Ectodermal cell (in vitro differentiated cells): ENCODE measurements at regions not wholly inside any gene's neighbourhood (a gene's known extent, or its start where the extent isn't known, plus 50 kb on each side); places are given as distances from the start of the nearest gene placed in this dataset.
"Not testable (repeated sequence)": the region's sequence is repeated elsewhere in the genome, so short reads cannot be mapped to it uniquely, and the experiment has no call there.

Experiments
- H3K27ac ChIP-seq: 2 replicates; pipeline ENCODE4 v1.7.0; 2013; ENCODE audit warnings: mild to moderate bottlenecking, low read depth, low read length; ENCODE audit not compliant: insufficient read depth, poor library complexity, severe bottlenecking
- H3K27me3 ChIP-seq: 2 replicates; pipeline ENCODE4 v1.7.0; 2013; ENCODE audit warnings: mild to moderate bottlenecking, low read length; ENCODE audit not compliant: insufficient read depth, control insufficient read depth, poor library complexity, severe bottlenecking
- H3K36me3 ChIP-seq: one replicate; pipeline ENCODE4 v1.7.0; 2013; ENCODE audit warnings: low read length; ENCODE audit not compliant: control insufficient read depth, insufficient read depth
- H3K4me1 ChIP-seq: one replicate; pipeline ENCODE4 v1.7.0; 2013; ENCODE audit warnings: low read length; ENCODE audit not compliant: control insufficient read depth, insufficient read depth
- H3K4me3 ChIP-seq: 2 replicates; pipeline ENCODE4 v1.7.0; 2013; ENCODE audit warnings: low read depth, low read length, control low read depth; ENCODE audit not compliant: insufficient read depth
- H3K9me3 ChIP-seq: 2 replicates; pipeline ENCODE4 v1.7.0; 2013; ENCODE audit warnings: mild to moderate bottlenecking, low read length, moderate library complexity; ENCODE audit not compliant: control insufficient read depth
- WGBS, 2 experiments: methylation state at CpG; one replicate each; pipeline ENCODE4 v1.1.7; 2013; ENCODE audit warnings: missing lambda C conversion rate in 2 of 2; 5-methylcytosine and 5-hydroxymethylcytosine counted together

DNA sequence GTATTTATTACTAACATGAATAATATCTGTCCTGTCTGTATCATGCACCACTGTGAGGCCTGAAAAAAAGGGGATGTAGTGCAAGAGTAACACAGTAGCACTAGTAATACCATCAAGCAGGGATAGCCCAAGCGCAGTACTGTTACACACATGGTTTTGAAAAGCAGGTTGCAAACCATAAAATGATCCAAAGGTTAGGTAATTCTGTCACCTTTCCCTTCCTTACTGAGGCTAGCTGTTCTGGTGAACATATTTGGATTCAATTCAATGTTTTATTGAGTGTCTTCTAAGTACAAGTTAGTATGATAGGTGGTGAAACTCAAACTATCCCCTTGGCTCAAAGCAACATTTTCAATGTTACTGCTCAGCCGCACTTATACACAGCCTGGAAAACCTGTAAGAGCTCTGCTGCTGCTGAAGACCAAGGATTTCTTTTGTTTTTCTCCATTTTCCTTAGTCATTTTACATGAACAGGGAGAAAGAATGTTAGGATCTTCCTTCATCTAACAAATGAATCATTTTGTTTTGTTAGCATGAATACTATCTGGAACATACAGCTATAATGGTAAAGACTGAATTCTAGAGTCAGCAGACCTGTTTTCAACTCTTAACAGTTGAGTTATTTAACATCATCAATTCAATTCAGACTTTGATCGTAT is 102.5 kb upstream of the ITPRID2 start:
- H3K9me3 ChIP-seq: peaks cover 4% of the 10 kb centered on the region
- no peak overlapping the region for H3K4me3 ChIP-seq
- no peaks in the 10 kb centered on the region for H3K4me1 ChIP-seq
- WGBS, 2 experiments: 95 to 98% methylated on average over 2 of the region's 3 CpGs
- no peaks in the 10 kb centered on the region for H3K36me3 ChIP-seq
- no peak overlapping the region for H3K27ac ChIP-seq
- H3K27me3 ChIP-seq: no peaks in the 10 kb centered on the region

DNA sequence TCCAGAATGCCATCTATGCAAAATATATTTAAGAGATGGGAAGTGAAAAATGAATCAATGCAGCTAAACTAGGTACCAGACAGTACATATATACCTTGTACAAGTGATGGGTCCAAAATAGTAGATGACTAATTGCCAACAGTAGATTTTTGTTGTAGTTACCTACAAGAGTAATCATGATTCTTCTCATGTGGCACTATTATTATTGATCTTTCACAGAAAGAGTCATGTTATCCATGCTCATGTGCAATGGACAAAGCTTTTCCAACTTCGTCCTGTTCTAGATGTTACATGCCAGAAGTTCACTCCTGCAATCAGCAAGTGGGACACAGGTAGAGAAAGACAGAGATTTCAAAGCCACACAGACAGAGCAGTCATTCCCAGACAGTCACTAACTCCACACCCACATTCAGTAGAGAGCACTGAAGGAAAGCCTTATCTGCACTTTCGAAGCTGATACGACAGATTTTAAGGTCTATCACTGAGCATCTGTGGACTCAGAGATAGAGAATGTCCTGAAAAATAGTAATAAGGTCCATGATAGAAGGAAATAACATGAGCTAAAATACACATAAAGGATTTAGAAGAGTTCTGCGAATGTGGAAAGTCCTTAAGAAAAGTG is 101.6 kb upstream of the ITPRID2 start:
- Histone ChIP-seq H3K27ac (no peak overlapping the region), H3K36me3 (no peaks in the 10 kb centered on the region), H3K4me1 (no peaks in the 10 kb centered on the region), H3K9me3 (peaks cover 4% of the 10 kb centered on the region), H3K27me3 (no peaks in the 10 kb centered on the region), H3K4me3 (no peak overlapping the region)
- WGBS, 2 experiments: 98% methylated on average over 4 of the region's 4 CpGs

DNA sequence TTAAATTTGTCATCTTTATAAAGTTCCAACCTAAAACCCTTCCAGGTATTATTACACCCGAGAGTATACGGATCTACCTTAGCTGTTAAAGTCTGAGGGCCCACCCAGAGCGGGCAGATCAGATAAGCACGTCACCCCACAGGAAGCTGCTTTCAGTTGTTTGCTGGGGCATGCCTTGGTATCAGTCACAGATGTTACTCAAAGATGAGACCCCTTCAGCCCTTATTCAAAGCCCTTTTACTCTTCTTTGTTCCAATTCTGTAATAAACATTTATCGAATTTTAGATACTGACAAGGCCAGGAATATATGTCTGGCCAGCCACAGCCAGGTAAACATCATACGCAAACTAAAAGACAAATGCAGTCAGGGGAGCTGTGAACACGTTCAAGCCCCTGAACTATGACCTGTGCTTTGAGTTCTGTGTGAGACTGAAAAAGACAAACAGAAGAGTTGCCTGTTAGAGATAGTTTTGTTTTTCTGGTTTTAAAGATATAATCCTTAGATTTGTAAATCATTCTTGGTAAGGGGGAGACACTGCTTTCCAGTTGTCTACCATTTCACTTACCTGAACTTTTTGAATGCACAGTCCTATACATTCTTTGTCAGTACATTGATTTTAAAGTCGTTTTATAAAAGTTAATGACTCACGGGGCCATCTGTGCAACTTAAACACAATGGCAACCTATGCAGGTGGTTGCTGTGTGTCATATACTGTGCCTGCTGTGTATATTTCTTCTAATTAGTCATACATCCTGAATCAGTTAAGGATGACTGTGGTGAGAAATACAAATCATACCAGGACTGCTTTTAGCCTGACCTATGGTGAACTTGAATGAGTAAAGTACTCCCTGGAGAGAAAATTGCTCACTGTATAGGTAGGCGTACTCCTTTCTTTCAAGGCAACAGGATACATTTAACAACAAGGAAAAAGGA is 100.5 kb upstream of the ITPRID2 start:
- peaks cover 4% of the 10 kb centered on the region for H3K9me3 ChIP-seq
- H3K4me3 ChIP-seq: no peak overlapping the region
- H3K27ac ChIP-seq: no peak overlapping the region
- H3K27me3 ChIP-seq: no peaks in the 10 kb centered on the region
- 88 to 90% methylated on average over 10 of the region's 10 CpGs for WGBS, 2 experiments
- no peaks in the 10 kb centered on the region for H3K4me1 ChIP-seq
- H3K36me3 ChIP-seq: no peaks in the 10 kb centered on the region

DNA sequence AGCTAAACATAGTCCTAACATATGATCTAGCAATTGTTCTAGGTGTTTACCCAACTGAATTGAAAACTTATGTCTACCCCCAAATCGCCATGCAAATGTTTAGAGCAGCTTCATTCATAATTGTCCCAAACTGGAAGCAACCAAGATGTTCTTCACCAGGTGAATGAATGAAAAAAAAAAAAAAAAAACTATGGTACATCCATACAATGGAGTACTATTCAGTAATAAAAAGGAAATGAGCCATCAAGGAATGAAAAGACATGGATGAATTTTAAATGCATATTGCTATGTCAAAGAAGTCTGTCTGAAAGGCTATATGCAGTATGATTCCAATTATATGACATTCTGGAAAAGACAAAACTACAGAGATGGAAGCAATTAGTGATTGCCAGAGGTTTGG is 98.6 kb upstream of the ITPRID2 start:
- no peaks in the 10 kb centered on the region for H3K36me3 ChIP-seq
- H3K4me3 ChIP-seq: no peak overlapping the region
- no peak overlapping the region for H3K27ac ChIP-seq
- no peaks in the 10 kb centered on the region for H3K4me1 ChIP-seq
- H3K9me3 ChIP-seq: peaks cover 4% of the 10 kb centered on the region
- 86 to 100% methylated on average over 1 of the region's 1 CpG for WGBS, 2 experiments
- H3K27me3 ChIP-seq: no peaks in the 10 kb centered on the region

DNA sequence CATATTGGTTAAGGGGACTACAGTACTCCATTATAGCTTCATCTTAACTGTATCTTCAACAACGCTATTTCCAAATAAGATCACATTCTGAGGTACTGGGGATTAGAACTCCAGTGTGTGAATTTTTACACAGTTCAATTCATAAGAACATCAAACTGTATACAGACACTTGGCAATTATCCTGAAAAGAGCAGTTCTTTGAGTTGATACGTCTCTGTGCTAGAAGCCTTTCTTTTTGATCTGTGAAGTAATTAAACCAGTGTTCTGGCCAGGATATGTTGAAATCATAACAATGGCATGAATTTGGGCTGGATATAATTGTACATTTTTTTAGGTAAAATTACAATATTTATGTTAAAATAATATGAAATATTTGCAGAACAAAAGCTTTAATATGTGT is 93.5 kb upstream of the ITPRID2 start:
- Histone ChIP-seq H3K4me3 (no peak overlapping the region), H3K36me3 (no peaks in the 10 kb centered on the region), H3K27ac (no peak overlapping the region), H3K4me1 (no peaks in the 10 kb centered on the region), H3K9me3 (peaks cover under 1% of the 10 kb centered on the region), H3K27me3 (no peaks in the 10 kb centered on the region)
- 96 to 97% methylated on average over 2 of the region's 2 CpGs for WGBS, 2 experiments

DNA sequence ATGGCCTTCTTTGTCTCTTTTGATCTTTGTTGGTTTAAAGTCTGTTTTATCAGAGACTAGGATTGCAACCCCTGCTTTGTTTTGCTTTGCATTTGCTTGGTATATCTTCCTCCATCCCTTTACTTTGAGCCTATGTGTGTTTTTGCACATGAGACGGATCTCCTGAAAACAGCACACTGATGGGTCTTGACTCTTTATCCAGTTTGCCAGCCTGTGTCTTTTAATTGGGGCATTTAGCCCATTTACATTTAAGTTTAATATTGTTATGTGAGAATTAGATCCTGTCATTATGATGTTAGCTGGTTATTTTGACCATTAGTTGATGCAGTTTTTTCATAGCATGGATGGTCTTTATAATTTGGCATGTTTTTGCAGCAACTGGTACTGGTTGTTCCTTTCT is 89.2 kb upstream of the ITPRID2 start:
- 100% methylated on average over 1 of the region's 1 CpG for WGBS, 2 experiments

DNA sequence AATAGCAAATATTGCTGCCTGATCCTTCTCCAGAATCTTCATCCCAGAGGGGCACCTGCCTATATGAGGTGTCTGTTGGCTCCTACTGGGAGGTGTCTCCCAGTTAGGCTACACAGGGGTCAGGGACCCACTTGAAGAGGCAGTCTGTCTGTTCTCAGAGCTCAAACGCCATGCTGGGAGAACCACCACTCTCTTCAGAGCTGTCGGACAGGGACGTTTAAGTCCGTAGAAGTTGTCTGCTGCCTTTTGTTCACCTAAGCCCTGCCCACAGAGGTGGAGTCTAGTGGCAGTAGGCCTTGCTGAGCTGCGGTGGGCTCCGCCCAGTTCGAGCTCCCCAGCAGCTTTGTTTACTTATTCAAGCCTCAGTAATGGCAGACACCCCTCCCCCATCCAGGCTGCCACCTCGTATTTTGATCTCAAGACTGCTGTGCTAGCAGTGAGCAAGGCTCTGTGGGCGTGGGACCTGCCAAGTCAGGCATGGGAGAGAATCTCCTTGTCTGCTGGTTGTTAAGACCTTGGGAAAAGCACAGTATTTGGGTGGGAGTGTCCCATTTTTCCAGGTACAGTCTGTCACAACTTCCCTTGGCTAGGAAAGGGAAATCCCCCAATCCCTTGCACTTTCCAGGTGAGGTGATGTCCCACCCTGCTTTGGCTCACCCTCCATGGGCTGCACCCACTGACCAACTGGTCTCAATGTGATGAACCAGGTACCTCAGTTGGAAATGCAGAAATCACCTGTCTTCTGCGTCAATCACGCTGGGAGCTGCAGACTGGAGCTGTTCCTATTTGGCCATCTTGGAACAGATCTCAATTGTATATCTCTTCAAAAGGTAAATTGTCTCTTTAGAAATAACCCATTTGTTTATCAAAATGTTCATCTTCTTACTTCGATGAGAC is 87.4 kb upstream of the ITPRID2 start:
- H3K27ac ChIP-seq, H3K27me3 ChIP-seq, H3K36me3 ChIP-seq, H3K9me3 ChIP-seq, H3K4me1 ChIP-seq, H3K4me3 ChIP-seq: not testable (repeated sequence)
- 54 to 57% methylated on average over 12 of the region's 12 CpGs for WGBS, 2 experiments

More for the DNA sequence above, 89.2 kb upstream of the ITPRID2 start:
- H3K27me3 ChIP-seq, H3K4me3 ChIP-seq, H3K27ac ChIP-seq, H3K9me3 ChIP-seq, H3K36me3 ChIP-seq, H3K4me1 ChIP-seq: not testable (repeated sequence)

DNA sequence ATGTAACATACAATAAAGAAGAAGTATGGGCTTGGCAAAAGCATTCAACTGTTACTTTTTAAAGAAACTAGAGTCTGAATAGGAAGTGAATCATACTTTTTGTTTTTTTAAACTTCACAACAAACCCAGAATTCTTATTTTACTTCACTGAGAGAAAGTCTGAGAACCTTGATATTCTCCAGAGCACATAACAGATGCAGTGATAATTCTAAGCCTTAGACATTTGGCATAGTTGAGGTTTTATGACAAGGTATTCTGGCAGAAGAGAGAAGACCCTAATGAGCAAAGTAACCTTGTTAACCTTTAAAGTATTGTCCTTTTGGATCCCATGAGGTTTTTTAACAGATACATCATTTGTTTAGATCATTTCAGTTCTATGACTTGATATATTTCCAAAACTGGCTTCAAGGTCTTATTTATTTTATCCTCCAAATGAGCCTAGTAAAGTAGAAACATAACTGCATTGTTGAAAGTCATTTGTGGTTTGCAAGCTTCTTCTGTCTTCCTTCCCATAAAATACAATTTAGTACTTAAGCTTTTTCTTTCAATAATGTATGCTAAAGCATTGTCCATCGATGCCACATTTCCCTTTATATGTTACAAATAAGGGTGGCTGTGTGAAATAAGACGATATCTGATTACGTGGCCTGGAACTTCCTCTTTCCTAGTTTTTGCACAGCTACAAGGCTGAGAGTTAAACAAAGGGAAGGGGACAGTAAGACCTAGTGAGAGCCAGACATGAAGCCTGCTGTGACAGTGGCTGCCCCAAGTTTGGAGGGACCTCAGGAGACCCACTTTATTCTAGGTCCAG is 86.1 kb upstream of the ITPRID2 start:
- Histone ChIP-seq H3K27ac (no peak overlapping the region), H3K36me3 (no peaks in the 10 kb centered on the region), H3K27me3 (no peaks in the 10 kb centered on the region), H3K4me3 (no peak overlapping the region), H3K9me3 (no peaks in the 10 kb centered on the region), H3K4me1 (no peaks in the 10 kb centered on the region)
- 92 to 100% methylated on average over 2 to 3 of the region's 3 CpGs for whole genome bisulfite sequencing, 2 experiments

DNA sequence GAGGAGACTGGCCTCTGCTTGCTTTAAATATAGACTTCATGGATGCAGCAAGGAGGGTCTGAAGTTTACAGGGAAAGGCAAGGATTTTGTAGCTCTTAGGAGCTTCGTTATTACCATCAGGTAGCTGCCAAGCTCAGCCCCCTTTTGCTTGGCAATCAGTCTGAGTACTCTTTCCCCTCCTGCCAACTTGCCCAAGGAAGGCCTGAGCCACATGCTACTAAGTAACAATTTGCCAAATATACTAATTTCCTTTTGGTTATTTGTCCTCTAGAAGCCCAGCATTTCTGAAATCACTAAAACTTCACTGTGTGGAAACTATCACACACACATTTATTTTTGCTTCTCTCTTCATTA is 85.5 kb upstream of the ITPRID2 start:
- 83 to 98% methylated on average over 1 of the region's 1 CpG for WGBS, 2 experiments
- Histone ChIP-seq H3K4me1 (no peaks in the 10 kb centered on the region), H3K36me3 (no peaks in the 10 kb centered on the region), H3K9me3 (no peaks in the 10 kb centered on the region), H3K4me3 (no peak overlapping the region), H3K27me3 (no peaks in the 10 kb centered on the region), H3K27ac (no peak overlapping the region)
